ENCODE measurements at regions not wholly inside any gene's neighbourhood (a gene's known extent, or its start where the extent isn't known, plus 50 kb on each side); places are given as distances from the start of the nearest gene placed in this dataset.
"Not testable (repeated sequence)": the region's sequence is repeated elsewhere in the genome, so short reads cannot be mapped to it uniquely, and the experiment has no call there.

DNA sequence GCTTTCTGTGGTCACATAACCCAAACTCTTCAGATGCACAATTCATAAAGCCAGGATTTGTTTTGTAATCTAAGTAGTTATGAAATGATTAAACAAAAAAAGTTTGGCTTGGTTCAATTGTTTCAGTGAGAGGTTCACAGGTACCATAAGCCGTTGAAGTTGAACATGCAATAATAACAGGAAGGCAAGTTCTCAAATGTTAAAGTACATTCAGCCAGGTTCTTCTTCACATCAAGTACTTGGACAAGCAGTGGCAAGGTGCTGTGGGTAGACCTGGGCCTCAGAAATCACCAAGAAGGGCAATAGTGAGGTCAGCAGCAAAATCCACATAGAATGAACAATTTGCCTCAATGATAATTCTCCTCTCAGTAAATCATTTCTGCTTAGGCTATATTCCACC is 175.5 kb downstream of the EPM2A start:
- no peak for DNase-seq (ENCODE audit: low read depth in 2 of 2, low spot score in 1 of 2)

DNA sequence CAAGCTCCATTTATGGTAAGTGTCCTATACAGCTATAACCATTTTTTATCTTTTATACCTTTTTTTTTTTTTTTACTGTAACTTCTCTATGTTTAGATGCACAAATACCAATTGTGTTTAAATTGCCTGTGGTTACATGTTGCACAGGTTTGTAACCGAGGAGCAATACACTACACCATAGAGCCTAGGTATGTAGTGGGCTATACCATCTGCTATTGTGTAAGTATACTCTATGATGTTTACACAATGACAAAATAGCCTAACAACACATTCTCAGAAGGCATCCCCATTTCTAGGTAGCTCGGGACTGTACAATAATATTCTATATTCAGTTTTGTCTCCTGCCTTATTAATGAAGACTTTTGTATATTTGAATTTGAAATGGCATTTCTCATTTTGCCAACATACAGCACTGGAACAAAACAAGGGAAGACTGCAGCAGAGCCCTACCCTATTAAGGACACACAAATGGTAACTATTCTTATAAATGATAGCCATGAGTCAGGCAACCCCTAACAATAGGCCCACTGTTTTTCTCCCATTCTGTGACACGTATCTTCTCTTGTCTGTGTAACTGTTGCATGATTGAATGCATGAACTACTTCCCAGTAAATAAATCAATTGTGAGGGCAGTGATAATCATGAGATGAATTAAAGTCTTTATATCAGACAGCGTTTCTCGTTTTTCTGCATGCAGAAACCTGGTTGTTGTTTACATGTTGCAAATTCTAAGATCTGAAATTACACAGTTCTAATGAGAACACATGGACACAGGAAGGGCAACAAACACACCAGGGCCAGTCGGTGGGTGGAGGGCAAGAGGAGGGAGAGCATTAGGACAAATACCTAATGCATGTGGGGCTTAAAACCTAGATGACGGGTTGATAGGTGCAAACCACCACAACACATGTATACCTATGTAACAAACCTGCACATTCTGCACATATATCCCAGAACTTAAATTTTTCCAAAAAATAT is 173.9 kb downstream of the EPM2A start:
- no peak for DNase-seq (ENCODE audit: low read depth in 2 of 2, low spot score in 1 of 2)

DNA sequence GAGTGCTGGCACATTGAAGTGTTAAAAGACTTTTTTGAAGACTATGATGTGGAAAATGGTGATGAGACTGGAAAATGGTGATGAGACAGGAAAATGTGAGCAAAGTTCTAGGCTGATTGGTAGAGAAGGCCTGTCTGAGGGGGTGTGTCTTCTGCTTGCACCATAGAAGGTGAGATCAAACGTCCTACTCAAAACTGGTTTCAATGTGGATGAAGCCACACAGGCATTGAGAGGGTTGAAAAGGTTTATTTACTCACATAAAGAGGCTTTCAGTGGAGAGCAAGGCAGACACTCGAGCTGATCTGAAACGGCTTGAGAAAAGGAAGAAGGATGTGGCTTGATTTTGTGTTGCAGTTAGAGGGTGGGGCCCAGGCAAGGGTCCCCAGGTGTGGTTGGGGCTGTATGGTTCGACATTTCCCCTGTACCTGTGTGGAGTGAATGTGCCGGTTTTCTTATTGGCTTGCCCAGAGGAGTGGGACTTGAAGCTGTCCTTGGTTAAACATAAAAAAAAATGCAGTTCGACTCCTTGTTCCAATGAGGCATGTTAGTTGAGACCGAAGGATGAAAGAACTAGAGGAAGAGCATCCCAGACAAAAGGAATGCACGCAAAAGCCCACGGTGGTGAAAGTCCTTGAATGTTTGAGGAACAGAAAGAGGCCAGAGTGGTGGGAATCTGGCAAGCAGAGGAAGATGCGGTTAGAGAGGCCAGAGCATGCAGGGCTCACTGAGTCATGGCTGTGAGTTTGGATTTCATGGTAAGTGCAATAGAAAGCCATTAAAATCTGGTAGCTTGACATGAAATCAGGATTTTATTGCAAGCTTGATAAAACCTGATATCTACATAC is 172.3 kb downstream of the EPM2A start:
- DNase-seq (ENCODE audit: low read depth in 2 of 2, low spot score in 1 of 2): no peak

- DNase-seq (ENCODE audit: low read depth in 2 of 2, low spot score in 1 of 2): no peak
Measured at GRCh38 chr6:145564553-145564952, 170.8 kb downstream of the EPM2A start.

DNA sequence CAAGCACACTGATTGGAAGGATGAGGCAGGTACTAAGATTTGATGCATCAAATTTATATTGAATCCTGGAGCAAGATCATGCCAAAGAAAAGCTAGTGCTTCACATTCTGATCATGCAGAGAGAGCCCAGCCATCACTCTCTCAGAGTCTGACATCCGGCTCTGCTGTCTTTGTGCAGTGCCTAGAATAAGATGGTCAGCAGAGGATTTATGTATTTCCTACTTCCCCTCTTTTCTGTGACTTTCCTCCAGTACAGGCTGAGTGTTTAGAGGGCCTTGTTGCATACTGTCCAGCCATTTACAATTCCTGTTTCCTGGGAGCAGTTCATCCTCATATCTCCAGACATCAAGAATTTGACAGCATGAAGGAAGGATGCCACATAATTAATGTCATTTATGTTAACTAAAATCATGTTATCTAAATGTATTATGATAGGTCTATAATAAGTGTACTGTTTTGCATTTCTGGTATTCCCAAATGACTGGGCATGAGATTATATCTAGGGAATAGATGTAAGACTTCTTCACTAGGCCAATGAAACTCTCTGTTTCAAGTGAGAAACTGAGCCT is 167.6 kb downstream of the EPM2A start:
- DNase-seq (ENCODE audit: low read depth in 2 of 2, low spot score in 1 of 2): no peak

GRCh38 chr6:145569140-145569539 is 166.2 kb downstream of the EPM2A start:
- no peak for DNase-seq (ENCODE audit: low read depth in 2 of 2, low spot score in 1 of 2)

- not testable (repeated sequence) for DNase-seq (ENCODE audit: low read depth in 2 of 2, low spot score in 1 of 2)
Measured at GRCh38 chr6:145570336-145570735, 165.0 kb downstream of the EPM2A start.

GRCh38 chr6:145574269-145574668 is 161.1 kb downstream of the EPM2A start:
- DNase-seq (ENCODE audit: low read depth in 2 of 2, low spot score in 1 of 2): not testable (repeated sequence)
